ENCODE measurements at regions not wholly inside any gene's neighbourhood (a gene's known extent, or its start where the extent isn't known, plus 50 kb on each side); places are given as distances from the start of the nearest gene placed in this dataset.
"Not testable (repeated sequence)": the region's sequence is repeated elsewhere in the genome, so short reads cannot be mapped to it uniquely, and the experiment has no call there.

DNA sequence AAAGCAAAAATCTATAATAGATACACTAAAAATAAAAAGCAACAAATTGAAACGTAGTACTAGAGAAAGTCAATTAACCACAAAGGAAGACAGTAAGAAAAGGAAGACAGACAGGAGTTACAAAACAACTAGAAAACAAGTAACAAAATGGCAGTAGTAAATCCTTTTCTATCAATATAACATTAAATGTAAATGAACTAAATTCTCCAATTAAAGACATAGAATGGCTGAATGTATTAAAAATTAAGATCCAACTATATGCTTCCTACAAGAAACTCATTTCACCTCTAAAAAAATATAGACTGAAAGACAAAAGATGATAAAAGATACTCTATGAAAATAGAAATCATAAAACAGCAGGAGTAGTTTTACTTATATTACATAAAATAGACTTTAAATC lies 79.1 kb downstream of the CTH start:
- no peak for DNase-seq (ENCODE audit: low spot score)
- Mint-ChIP-seq H3K27ac (no peak overlapping the region), H3K9me3 (no peaks in the 10 kb centered on the region), H3K36me3 (ENCODE audit: low read depth) (no peaks in the 10 kb centered on the region), H3K4me1 (ENCODE audit: low read depth) (no peaks in the 10 kb centered on the region), H3K27me3 (ENCODE audit: insufficient read depth) (peaks cover 15% of the 10 kb centered on the region), H3K4me3 (no peak overlapping the region)
- intact Hi-C loops (cut with micrococcal nuclease): no loop called here

DNA sequence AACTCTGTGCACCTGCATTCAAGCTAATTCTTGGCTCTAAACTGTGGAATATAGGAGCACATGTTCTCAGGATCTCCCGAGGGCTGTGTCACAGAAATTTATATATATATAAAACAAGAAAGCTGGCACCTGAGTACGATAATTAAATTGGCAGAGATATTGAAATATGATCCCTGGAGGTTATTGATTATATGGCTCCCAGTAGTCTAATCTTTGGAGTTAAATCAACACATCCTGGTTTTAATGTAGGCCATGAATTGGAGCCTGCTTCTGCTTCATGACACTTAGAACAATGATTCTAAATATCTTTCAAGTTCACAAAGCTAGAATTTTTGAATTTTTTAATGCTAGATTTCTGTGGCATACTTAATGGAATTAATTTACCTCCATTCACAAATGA lies 84.3 kb downstream of the CTH start:
- DNase-seq (ENCODE audit: low spot score): no peak
- H3K27me3 Mint-ChIP-seq (ENCODE audit: insufficient read depth): peaks cover 15% of the 10 kb centered on the region
- no peaks in the 10 kb centered on the region for H3K9me3 Mint-ChIP-seq
- no peak overlapping the region for H3K27ac Mint-ChIP-seq
- no peak overlapping the region for H3K4me3 Mint-ChIP-seq
- intact Hi-C loops (cut with micrococcal nuclease): no loop called here
- no peaks in the 10 kb centered on the region for H3K36me3 Mint-ChIP-seq (ENCODE audit: low read depth)
- no peaks in the 10 kb centered on the region for H3K4me1 Mint-ChIP-seq (ENCODE audit: low read depth)

DNA sequence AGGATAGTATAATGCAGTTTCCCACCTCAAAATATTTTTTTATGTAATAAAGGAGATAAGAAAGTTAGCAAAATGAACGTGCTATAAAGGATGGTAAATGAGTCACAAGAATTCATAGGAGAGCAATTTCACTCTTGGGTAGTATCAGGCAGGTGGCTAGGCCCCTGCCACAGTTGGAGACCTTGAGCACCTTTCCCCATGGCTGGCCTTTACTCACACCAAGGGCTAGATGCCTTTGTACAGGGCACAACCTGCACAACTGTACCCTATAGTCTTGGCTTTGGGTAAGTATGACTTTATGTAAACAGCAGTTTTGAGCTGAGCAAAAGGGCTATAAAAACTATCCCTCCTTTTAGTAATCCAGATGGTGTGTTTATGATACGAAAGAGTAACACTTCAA lies 85.1 kb downstream of the CTH start:
- intact Hi-C loops (cut with micrococcal nuclease): no loop called here
- Mint-ChIP-seq H3K36me3 (ENCODE audit: low read depth) (no peaks in the 10 kb centered on the region), H3K4me3 (no peak overlapping the region), H3K9me3 (no peaks in the 10 kb centered on the region), H3K27me3 (ENCODE audit: insufficient read depth) (peaks cover 14% of the 10 kb centered on the region), H3K4me1 (ENCODE audit: low read depth) (no peaks in the 10 kb centered on the region), H3K27ac (no peak overlapping the region)
- no peak for DNase-seq (ENCODE audit: low spot score)

DNA sequence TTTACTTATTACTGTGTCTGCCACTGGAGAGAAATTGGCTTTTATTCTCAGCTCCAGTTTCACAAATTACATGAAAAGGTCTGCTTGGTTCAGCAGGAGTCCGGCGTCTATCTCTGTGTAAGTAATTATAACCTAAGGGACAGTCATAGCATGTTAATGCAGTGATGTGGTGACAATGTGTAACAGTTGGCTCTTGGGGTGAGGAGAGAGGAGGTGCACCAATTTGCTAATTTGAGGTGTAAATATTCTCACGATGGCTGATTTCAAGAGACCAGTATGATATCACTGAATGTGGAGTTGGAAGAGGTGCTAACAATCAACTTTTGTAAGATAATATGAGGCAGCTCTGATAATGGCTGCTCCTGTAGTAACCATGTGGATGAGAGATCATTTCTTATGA lies 86.1 kb downstream of the CTH start:
- no peak overlapping the region for H3K27ac Mint-ChIP-seq
- H3K4me1 Mint-ChIP-seq (ENCODE audit: low read depth): no peaks in the 10 kb centered on the region
- no peak overlapping the region for H3K4me3 Mint-ChIP-seq
- intact Hi-C loops (cut with micrococcal nuclease): no loop called here
- H3K9me3 Mint-ChIP-seq: no peaks in the 10 kb centered on the region
- H3K36me3 Mint-ChIP-seq (ENCODE audit: low read depth): no peaks in the 10 kb centered on the region
- peaks cover 9% of the 10 kb centered on the region for H3K27me3 Mint-ChIP-seq (ENCODE audit: insufficient read depth)
- DNase-seq (ENCODE audit: low spot score): no peak

DNA sequence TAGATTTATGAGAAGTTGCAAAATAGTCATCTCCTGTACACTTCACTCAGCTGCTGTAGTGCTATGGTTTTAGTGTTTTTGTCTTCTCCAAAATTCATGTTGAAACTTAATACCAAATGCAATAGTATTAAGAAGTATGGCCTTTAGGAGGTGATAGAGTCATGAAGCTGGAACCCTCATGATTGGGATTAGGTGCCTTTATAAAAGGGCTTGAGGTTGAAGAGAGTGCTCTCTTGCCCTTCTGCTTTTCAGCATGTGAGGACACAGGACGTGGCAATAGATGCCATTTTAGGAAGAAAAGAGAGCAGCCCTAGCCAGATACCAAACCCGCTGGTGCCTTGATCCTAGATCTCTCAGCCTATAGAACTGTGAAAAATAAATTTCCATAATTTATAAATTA lies 87.6 kb downstream of the CTH start:
- H3K27me3 Mint-ChIP-seq (ENCODE audit: insufficient read depth): peaks cover 9% of the 10 kb centered on the region
- no peak for DNase-seq (ENCODE audit: low spot score)
- no peak overlapping the region for H3K4me3 Mint-ChIP-seq
- H3K9me3 Mint-ChIP-seq: no peaks in the 10 kb centered on the region
- intact Hi-C loops (cut with micrococcal nuclease): no loop called here
- no peak overlapping the region for H3K27ac Mint-ChIP-seq
- H3K36me3 Mint-ChIP-seq (ENCODE audit: low read depth): no peaks in the 10 kb centered on the region
- H3K4me1 Mint-ChIP-seq (ENCODE audit: low read depth): no peaks in the 10 kb centered on the region

DNA sequence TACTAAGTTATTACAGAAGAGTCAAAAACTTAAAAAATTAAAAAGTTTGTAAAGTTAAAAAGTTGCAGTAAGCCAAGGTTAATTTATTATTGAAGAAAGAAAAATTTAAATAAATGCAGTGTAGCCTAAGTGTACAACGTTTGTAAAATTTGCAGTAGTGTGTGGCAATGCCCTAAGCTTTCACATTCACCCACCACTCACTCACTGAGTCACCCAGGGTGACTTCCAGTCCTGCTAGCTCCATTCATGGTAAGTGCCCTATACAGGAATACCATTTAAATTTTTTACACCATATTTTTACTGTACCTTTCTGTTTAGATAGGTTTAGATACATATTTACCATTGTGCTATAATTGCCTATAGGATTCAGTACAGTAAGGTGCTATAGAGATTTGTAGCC lies 88.6 kb downstream of the CTH start:
- DNase-seq (ENCODE audit: low spot score): no peak
- intact Hi-C loops (cut with micrococcal nuclease): loop anchor here (5.0 kb wide), 1 partner anchor 62 kb away; no protein-coding TSS in a partner anchor
- no peak overlapping the region for H3K4me3 Mint-ChIP-seq
- H3K9me3 Mint-ChIP-seq: no peaks in the 10 kb centered on the region
- peaks cover 9% of the 10 kb centered on the region for H3K27me3 Mint-ChIP-seq (ENCODE audit: insufficient read depth)
- H3K27ac Mint-ChIP-seq: no peak overlapping the region
- no peaks in the 10 kb centered on the region for H3K36me3 Mint-ChIP-seq (ENCODE audit: low read depth)
- peaks cover 6% of the 10 kb centered on the region for H3K4me1 Mint-ChIP-seq (ENCODE audit: low read depth)

DNA sequence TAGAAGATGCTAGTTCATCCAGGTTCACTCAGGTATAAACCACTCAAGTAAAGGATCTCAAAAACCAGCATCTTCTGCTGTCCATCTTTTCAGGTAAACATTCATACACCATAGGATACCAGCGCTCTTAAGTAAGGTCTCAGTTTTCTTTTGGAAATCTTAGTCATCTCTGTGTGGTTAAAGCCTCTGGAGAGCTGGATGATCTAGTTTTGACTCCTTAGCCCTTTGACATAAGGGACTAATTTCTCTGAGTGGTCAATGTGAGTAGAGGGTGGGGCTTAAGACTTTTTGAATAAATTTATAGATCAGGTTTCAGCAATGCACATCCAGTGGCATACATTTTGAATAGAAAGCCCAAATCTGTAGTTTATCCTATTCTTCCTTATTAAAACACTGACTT lies 92.3 kb downstream of the CTH start:
- Mint-ChIP-seq H3K4me1 (ENCODE audit: low read depth) (peaks cover 10% of the 10 kb centered on the region), H3K36me3 (ENCODE audit: low read depth) (no peaks in the 10 kb centered on the region), H3K27ac (no peak overlapping the region), H3K9me3 (no peaks in the 10 kb centered on the region), H3K27me3 (ENCODE audit: insufficient read depth) (peaks cover 12% of the 10 kb centered on the region), H3K4me3 (no peak overlapping the region)
- intact Hi-C loops (cut with micrococcal nuclease): loop anchor here (5.0 kb wide), 1 partner anchor 66 kb away; no protein-coding TSS in a partner anchor
- no peak for DNase-seq (ENCODE audit: low spot score)

DNA sequence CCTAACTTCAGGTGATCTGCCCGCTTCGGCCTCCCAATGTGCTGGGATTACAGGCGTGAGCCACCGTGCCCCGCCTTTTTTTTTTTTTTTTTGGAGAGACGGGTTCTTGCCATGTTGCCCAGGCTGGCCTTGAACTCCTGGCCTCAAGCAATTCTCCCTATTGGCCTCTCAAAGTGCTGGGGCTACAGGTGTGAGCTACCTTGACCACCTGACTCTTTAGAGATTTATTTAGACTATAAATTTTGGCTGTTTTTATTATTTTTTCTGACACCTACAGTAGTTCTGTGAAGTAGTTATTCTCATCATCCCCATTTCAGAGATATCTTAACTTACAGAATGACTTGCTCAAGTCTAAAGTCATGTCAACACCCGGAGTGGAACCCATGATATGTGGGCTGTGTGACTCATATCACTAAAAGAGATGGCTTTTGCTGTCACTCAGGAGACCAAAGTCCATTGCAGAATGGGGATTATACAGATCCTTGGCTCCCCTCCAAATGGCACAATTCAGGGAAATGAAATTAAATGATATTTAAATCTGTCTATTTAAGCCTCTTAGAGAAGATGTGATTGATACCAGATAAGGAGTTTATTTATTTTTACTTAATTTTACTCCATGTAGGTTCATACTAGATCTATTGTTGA lies 93.2 kb downstream of the CTH start:
- Mint-ChIP-seq H3K4me3 (no peak overlapping the region), H3K36me3 (ENCODE audit: low read depth) (no peaks in the 10 kb centered on the region), H3K9me3 (no peaks in the 10 kb centered on the region), H3K27ac (no peak overlapping the region), H3K27me3 (ENCODE audit: insufficient read depth) (peaks cover 12% of the 10 kb centered on the region), H3K4me1 (ENCODE audit: low read depth) (peaks cover 10% of the 10 kb centered on the region)
- DNase-seq (ENCODE audit: low spot score): no peak
- intact Hi-C loops (cut with micrococcal nuclease): loop anchor here (5.0 kb wide), 1 partner anchor 67 kb away; no protein-coding TSS in a partner anchor

DNA sequence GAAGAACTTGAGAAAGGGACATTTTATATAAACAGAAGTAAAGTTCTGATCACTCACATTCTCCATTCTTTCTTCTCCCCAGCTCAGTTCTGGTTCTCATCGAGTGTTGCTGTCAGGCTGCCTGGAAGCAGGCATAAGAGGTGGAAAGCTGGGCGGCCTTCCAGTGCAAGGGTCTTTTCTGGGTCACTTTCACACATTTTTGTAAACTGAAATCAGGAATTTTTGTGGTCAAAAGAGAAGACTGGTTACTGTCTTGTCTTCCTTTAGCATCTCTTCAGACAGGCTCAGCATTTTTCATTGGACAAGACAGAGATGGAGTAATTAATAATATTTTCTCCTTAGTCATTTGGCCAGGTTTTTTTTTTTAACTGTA lies 93.7 kb downstream of the CTH start:
- H3K4me3 Mint-ChIP-seq: no peak overlapping the region
- H3K27ac Mint-ChIP-seq: no peak overlapping the region
- no peak for DNase-seq (ENCODE audit: low spot score)
- intact Hi-C loops (cut with micrococcal nuclease): loop anchor here (5.0 kb wide), 1 partner anchor 68 kb away; no protein-coding TSS in a partner anchor
- no peaks in the 10 kb centered on the region for H3K36me3 Mint-ChIP-seq (ENCODE audit: low read depth)
- no peaks in the 10 kb centered on the region for H3K9me3 Mint-ChIP-seq
- peaks cover 12% of the 10 kb centered on the region for H3K27me3 Mint-ChIP-seq (ENCODE audit: insufficient read depth)
- H3K4me1 Mint-ChIP-seq (ENCODE audit: low read depth): peaks cover 10% of the 10 kb centered on the region

DNA sequence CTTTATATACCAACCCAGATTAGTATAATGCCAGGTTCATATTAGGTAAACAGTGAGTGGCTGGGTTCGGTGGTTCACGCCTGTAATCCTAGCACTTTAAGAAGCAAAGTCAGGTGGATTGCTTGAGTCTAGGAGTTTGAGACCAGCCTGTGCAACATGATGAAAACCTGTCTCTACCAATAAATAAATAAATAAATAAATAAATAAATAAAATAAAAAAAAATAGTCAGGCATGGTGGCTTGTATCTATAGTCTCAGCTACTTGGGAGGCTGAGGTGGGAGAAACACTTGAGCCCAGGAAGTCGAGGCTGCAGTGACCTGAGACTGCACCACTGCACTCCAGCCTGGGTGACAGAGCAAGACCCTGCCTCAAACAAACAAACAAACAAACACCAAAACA lies 96.9 kb downstream of the CTH start:
- DNase-seq (ENCODE audit: low spot score); H3K27me3 Mint-ChIP-seq (ENCODE audit: insufficient read depth); H3K27ac Mint-ChIP-seq; H3K9me3 Mint-ChIP-seq; H3K4me3 Mint-ChIP-seq; H3K36me3 Mint-ChIP-seq (ENCODE audit: low read depth); intact Hi-C loops (cut with micrococcal nuclease): not testable (repeated sequence)
- peaks cover 10% of the 10 kb centered on the region for H3K4me1 Mint-ChIP-seq (ENCODE audit: low read depth)

DNA sequence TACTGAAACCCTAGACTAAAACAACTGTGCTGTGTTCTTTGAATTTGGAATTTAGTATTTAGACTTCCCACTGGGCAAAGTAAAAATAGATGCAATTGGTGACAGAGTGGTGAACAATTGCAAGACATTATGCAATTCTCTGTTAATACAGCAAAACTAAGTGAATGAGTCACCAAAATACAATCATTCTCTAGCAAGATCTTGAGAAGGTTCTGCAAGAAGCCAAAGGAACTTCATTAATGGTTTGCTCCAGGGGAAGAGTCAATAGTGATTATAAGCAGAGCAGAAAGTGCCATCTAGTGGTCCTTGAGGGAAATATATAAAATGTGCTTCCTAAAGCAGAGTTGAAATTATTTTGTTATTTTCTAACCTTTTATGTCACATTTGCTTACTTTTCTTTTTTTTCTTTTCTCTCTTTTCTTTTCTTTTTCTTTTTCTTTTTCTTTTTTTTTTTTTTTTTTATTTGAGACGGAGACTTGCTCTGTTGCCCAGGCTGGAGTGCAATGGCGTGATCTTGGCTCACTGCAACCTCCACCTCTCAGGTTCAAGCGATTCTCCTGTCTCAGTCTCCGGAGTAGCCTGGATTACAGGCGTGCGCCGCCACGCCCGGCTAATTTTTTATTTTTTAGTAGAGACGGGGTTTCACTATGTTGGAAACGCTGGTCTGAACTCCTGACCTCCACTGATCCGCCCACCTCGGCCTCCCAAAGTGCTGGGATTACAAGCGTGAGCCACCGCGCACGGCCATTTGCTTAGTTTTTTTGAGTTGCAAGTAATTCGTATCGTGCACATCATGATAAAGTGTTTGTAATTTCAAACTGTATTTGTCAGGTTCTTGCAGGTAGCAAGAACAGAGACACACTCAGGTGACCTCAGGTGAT lies 99.2 kb downstream of the CTH start:
- Mint-ChIP-seq H3K4me3 (no peak overlapping the region), H3K36me3 (ENCODE audit: low read depth) (no peaks in the 10 kb centered on the region), H3K4me1 (ENCODE audit: low read depth) (no peaks in the 10 kb centered on the region), H3K27ac (no peak overlapping the region), H3K27me3 (ENCODE audit: insufficient read depth) (peaks cover 4% of the 10 kb centered on the region), H3K9me3 (no peaks in the 10 kb centered on the region)
- no peak for DNase-seq (ENCODE audit: low spot score)
- intact Hi-C loops (cut with micrococcal nuclease): loop anchor here (1.0 to 5.0 kb wide), 4 partner anchors 99 to 377 kb away; partner anchors contain the start of genes CTH and SRSF11

DNA sequence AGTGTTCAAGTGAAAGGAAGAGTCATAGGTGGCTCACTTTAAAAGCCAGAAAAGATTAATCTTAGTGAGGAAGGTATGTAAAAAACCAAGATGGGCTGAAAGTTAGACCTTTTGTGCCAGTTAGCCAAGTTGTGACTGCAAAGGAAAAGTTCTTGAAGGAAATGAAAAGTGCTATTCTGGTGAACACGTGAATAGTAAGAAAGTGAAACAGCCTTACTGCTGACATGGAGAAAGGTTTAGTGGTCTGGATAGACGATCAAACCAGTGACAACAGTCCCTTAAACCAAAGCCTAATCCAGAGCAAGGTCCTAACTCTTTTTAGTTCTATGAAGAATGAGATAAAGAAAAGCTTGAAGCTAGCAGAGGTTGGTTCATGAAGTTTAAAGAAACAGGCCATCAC lies 106.4 kb downstream of the CTH start:
- intact Hi-C loops (cut with micrococcal nuclease): no loop called here
- H3K27ac Mint-ChIP-seq: no peak overlapping the region
- H3K4me1 Mint-ChIP-seq (ENCODE audit: low read depth): no peaks in the 10 kb centered on the region
- no peak overlapping the region for H3K4me3 Mint-ChIP-seq
- no peaks in the 10 kb centered on the region for H3K36me3 Mint-ChIP-seq (ENCODE audit: low read depth)
- peaks cover 14% of the 10 kb centered on the region for H3K27me3 Mint-ChIP-seq (ENCODE audit: insufficient read depth)
- no peaks in the 10 kb centered on the region for H3K9me3 Mint-ChIP-seq
- DNase-seq (ENCODE audit: low spot score): no peak

DNA sequence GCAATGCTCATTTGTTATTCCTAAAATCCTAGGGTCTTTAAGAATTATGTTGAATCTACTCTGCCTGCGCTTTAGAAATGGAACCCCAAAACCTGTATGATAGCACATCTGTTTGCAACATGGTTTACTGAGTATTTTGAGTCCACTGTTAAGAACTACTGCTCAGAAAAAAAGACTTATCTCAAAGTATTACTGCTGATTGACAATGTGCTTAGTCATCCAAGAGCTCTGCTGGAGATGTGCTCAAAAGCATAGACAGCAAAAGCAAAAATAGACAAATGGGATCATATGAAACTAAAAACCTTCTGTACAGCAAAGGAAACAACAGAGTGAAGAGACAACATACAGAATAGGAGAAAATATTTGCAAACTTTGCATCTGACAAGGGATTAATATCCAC lies 107.0 kb downstream of the CTH start:
- no peaks in the 10 kb centered on the region for H3K4me1 Mint-ChIP-seq (ENCODE audit: low read depth)
- no peak for DNase-seq (ENCODE audit: low spot score)
- peaks cover 14% of the 10 kb centered on the region for H3K27me3 Mint-ChIP-seq (ENCODE audit: insufficient read depth)
- H3K9me3 Mint-ChIP-seq: no peaks in the 10 kb centered on the region
- H3K27ac Mint-ChIP-seq: no peak overlapping the region
- no peaks in the 10 kb centered on the region for H3K36me3 Mint-ChIP-seq (ENCODE audit: low read depth)
- intact Hi-C loops (cut with micrococcal nuclease): no loop called here
- H3K4me3 Mint-ChIP-seq: no peak overlapping the region
